COLO668 (cell line): ENCODE measurements at regions not wholly inside any gene's neighbourhood (a gene's known extent, or its start where the extent isn't known, plus 50 kb on each side); places are given as distances from the start of the nearest gene placed in this dataset.
"Not testable (repeated sequence)": the region's sequence is repeated elsewhere in the genome, so short reads cannot be mapped to it uniquely, and the experiment has no call there.

Experiments
- DNase-seq: peaks from one replicate; lab custom pipeline; 2025; ENCODE audit not compliant: unreplicated experiment; lab: John Stamatoyannopoulos, UW

DNA sequence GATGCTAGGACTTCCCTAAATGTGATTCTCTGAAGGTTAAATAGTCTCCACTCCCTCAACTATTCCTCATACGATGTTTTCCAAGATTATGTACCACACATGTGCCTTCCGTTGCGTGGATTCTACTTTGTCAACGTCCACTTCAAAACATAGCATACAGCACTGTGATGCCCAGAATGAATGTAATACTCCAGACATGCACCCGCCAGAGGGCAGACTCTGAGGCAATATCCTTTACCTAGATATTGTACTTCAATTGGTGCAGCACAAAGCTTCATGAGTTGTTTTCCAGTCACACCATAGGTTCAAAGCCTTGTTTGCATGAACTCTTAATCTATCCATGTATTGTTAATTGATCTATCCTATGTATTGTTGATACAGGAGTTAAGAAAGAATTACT is 201.0 kb upstream of the NABP1 start:
- no peak for DNase-seq

DNA sequence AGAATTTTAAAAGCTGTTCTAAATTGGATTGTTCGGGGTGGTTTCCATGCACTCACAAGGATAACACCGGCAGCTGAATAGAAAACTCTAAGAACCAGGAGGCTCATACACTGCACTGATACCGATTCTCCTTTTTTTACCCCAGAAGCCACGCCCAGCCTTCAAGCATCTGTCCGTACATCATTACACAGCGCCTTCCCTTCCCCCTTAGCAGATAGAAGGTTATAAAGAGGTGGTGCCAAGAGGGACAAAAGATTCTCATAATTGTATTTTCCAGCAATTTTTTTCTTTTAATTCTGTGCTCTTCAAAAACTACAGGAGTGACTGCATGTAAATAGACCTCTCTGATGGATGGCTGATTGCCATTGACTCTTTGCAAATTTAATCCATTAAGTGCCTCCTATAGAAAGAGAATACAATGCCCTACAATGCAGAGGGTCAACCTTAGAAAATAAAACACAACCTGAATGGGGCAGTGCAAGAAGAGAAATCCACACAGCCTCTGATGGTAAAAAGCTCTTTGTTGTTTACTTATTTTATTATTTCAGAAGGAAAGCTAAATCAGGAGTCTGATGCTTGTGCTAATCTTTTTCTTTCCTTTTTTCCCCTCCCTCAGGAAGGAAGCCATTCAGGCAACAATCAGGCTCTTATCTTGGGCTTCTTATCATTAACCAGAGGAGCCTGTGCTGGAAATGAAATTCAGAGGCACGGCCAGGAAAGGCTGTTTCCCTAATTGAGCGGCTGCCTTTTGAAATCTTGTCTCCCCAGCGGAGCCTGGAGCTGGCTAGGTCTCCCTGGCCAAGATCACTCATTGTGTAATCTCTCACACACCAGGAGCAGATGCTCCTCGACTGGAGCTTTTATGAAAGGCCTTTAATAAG is 198.9 kb upstream of the NABP1 start:
- no peak for DNase-seq

DNA sequence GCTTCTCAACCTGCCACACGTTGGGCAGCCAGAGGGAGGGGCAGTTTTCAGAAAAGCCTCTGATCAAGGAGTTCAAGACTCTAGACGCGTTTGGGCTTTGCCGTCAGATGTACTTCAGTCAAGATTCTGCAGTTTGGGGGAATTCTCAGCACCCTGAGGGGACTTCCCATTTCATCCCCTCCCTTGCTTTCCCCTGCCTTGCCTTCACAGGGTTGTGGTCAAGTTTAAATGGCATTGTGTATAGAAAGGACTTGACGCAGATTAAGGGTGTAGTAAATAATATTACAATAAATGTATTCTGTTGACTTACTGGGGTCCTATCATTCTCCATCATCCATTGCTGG is 198.3 kb upstream of the NABP1 start:
- no peak for DNase-seq

DNA sequence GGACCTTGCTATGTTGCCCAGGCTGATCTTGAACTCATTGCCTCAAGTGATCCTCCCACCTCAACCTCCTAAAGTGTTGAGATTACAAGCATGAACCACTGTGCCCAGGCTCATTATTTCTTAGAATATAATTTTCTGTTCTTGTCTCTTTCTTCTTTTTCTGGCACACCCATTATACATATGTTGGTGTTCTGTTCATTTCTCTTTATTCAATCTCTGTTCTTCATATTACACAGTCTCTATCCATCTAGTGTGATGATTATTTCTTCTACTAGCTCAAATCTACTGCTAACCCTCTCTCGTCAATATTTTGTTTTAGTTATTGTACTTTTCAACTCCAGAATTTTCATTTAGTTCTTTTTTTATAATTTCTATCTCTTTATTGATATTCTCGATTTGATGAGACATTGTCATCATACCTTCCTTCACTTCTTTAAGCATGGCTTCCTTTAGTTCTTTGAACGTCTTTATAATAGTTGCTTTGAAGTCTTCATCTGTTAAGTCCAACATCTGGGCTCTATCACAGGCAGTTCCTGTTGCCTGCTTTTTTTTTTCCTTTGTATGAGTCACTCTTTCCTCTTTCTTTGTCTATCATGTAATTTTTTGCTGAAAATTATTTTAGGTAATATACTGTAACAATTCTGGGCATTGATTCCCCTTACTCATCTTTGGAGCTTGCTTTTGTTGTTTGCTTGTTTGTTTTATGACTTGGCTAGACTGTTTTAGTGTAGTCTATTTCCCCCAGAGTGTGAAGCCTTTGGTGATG is 196.4 kb upstream of the NABP1 start:
- no peak for DNase-seq

DNA sequence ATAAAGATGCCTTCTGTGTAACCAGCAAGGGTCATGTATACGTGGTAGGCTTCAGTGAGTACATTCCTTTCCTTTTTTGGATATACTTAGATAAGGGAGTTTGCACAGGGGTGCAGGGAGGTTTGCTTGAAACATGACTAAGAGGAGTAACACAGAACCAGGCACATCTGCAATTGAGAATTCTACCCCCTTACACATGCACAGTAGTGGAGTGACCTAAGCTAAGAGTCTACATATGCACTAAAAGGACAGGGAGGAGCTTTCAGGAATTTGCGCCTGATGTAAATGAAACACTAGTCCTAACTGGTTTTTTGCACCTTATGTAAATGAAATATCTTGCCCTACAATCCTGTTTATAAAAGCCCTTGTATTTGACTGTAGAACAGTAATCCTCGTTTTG is 194.8 kb upstream of the NABP1 start:
- DNase-seq = no peak

DNA sequence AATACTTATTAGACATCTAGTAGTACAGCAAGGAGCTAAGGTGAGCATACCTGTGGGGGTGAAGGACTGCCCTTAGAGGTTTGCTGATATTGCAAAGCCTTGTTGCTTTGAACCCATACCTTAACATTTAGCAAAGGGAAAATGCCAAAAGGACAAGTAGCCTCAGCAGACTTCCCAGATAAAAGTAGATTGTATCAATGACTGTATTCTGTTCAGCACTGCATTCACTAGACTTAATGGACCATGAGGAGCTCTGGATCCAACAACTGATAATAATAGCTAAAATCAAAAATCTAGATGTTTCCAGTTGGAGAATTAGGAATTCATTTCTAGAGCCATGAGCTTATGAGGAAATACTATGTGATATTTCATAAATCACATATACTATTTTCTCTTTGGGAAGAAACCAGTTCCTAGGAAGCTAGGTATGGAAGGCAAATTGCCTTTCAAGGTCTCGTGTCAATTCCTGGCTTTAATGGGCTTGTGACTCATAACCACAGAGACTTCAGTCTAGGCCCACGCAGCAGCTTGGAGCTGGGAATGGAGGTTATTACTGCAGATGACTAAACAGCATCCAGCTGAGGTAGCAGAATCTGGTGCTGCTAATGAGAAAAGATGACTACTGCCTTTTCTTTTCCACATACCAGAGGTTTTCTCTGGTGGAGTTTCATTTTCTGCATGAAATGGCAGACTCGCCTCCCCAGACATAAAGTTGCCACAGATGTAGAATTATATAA is 191.2 kb upstream of the NABP1 start:
- no peak for DNase-seq

DNA sequence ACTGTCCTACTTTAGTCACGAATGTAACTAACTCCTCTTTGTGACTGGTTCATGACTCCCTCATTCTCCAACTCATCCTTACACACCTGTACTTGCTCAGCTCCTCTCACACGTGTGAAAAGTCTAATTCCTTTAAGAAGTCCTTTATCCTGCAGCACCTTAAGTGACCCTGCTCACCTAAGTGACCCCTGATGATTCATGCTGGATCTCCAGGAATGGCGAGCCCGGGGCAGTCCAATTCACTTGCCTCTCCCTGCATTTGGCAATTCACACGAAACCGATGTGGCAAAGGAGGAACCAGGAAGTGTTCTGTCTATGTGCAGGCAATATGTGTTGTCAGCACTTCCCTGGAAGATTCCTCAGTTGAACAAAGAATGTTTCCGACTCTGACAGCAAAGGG is 189.8 kb upstream of the NABP1 start:
- DNase-seq = no peak

DNA sequence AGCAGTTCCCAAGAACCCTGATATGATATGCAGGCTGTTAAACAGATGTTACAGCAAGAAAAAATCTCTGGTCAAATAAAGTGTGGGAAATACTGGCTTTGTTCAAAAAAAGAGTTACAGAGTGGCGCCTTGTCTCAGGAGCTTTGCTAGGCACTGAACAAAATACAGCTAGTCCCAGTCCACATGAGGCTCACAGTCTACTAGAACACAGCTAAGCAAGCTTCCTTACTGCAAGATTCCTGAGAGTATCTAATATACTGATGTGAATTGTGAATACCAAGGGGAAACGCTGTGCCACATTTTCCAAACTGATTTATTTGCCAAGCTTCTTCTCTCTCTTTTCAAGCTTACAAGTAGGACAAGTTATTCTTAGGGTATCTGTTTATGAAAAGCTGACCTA is 188.8 kb upstream of the NABP1 start:
- DNase-seq = no peak

DNA sequence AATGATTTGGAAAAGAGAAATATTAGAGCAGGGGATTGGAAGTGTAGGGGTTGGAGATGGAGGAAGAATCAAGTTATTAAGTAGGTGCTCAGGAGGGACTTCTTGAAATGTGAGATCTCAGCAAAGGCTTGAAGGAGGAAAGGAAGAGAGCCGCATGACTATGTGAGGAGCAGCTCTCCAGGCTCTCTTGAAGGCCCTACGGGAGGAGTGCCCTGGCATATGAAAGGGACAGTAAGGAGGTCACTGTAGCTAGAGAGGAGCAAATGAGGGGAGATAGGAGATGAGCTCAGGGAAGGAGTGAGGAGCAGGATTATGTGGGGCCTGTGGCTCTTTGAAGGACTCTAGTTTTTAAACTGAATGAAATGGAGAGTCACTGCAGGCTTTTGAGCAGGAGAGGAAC is 181.1 kb upstream of the NABP1 start:
- DNase-seq = no peak

DNA sequence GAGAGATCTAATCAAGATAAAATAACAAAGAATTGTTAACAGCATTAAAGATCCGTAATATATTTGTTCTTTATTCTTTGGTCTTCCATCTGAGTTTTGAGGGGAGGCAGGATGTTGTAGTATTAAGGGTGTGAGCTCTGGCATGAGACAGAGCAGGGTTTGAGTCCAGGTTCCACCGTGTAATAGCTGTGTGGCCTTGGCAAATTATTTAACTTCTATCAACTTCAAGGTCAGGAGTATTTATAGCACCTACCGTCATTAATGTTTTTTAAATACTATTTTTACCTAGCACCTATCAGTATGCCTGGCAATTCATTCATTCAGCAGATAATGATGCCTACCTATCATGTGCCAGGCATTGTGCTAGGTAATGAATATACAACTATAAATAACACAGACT is 180.1 kb upstream of the NABP1 start:
- no peak for DNase-seq

DNA sequence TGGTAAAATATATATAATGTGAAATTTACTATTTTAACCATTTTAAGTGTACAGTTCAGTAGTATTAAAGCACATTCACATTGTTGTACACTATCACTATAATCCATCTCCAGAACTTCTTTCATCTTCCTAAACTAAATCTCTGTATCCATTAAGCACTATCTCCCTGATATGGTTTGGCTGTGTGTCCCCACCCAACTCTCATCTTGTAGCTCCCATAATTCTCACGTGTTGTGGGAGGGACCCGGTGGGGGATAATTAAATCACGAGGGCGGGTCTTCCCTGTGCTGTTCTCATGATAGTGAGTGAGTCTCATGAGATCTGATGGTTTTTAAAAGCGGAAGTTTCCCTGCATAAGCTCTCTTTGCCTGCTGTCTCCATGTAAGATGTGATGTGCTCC is 178.9 kb upstream of the NABP1 start:
- no peak for DNase-seq

DNA sequence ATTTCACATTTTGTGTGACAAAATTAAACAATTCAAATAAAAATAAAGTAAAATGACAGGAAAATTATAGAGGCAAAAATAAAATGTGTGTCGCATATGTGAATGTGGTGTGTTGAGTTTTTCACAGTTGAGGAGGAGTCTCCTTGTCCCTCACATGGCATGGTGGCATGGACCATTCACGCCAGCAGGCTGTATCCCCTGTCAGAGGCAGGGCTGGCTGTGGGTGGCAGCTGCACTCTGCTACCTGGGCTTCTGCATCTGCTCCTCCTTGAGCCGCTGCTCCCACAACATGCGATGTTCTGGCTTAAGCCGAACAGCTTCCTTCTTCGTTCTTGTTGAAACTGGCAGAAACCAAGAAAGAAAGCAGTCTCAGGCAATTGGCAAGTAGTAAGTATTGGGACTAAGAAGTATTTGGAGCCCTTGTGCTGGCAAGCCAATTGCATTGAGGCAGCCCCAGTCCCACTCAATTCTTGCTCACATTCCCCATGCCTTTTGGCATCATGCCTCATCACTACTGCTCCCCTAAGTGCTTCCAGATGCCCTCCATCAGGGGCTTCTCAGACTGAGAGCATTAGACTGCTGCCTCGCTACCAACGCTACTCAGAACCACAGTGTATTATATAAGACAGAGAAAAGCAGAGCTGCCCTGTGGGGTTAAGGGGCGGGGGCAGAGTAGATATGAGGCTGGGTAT is 177.9 kb upstream of the NABP1 start:
- no peak for DNase-seq

DNA sequence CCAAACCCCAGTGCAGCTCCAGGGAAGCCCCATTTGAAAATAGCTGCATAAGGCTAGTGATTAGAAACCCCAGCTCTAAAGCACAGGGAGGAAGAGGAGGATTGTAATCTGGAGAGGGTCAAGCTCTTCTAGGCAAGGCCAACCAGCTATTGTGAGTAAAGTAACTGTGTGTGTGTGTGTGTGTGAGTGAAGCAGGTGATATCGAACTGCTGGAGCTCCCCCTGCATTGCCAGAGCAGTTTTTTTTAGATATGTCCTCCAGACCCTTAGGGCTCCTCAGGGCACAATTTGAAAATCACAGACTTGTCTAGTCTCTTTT is 177.4 kb upstream of the NABP1 start:
- DNase-seq = no peak

DNA sequence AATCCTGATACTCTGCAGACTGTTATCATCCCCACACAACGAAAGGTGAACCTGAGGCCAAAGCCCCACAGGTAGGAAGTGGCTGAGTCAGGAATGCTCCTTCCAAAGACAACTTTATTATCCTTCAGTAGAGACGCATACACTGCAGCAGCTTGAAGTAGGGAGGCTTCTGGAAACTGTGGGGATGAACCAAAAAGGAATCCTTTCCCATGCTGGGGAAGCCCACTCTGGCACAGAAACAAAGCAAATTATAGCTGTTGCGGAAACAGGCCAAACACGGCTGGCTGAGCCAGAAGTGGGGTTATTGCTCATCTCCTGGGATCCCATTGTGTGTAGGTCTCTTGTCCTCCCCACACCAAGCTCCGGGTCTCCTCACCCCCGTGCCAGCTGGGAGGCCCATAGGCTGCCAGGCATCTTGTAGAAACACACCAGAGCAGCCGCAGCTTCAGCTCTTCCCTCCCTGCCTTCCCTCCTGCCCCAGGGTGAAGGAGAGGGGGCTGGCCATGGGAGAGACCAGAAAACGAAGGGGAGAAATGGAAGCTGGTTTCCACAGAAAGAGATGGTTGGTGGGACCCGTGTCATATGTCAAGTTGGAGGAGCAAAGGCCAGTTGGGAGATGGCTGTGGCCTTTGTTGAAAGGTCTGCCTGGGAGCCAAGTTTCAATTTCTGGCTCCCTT is 176.9 kb upstream of the NABP1 start:
- DNase-seq = no peak

DNA sequence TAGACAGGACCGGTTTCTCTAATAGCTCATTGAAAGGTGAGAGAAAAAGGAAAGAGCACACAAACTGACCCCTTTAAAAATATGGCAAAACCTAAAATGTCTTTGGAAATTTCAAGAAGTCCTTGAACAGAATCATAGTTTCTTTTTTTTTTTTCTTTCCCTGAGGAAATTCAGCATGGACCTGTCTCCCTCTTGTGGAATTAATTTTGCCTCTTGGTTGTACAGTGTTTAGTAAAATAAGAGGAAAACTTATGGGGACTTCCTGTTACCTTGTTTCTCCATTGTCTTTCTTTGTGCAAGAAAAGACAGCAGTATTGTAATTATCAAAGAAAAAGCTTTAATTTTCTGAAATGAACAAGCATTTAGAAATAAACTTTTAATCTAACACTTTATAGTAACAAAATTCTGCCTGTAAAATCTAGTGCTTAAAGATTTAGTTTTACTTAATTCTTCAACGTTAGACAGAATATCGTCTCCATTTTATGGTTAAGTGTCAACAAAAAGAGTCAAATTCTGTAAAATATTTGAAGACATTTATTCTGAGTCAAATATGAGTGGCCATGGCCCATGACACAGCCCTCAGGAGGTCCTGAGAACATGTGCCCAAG is 176.3 kb upstream of the NABP1 start:
- DNase-seq = no peak

DNA sequence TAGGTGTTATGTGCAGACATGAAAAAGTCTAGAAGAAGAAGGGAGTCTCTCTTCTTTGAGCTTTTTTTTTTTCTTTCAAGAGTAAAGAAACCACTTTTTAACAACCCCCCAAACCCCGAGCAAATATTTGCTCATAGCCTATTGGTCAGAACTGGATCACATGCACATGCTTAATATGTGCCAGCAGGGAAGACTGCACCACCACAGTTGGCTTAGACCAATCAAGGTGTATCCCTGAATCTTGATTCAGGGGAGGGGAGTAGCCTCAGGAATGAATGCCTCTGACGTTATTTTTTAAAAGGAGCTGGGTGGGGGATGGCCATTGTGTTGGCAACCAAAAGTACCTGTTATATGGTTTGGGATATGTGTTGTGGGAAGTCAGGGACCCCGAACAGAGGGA is 171.4 kb upstream of the NABP1 start:
- DNase-seq = no peak

DNA sequence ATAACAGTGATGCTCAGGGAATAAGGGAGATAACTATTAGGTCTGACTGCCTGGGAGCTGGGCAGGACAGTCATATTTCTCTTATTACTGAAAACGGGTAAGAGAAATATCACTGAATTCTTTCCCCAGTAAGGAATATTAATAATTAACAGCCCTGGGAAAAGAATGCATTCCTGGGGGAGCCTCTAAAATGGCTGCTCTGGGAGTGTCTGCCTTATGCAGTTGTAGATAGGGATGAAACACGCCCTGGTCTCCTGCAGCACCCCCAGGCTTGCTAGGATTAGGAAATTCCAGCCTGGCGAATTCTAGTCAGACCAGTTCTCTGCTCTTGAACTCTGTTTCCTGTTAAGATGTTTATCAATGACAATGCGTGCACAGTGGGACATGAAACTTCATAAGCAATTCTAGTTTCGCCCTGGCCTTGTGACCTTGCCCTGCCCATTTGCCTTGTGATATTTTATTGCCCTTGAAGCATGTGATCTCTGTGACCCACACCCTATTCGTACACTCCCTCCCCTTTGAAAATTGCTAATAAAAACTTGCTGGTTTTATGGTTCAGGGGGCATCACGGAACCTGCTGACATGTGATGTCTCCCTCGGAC is 170.6 kb upstream of the NABP1 start:
- DNase-seq = not testable (repeated sequence)

DNA sequence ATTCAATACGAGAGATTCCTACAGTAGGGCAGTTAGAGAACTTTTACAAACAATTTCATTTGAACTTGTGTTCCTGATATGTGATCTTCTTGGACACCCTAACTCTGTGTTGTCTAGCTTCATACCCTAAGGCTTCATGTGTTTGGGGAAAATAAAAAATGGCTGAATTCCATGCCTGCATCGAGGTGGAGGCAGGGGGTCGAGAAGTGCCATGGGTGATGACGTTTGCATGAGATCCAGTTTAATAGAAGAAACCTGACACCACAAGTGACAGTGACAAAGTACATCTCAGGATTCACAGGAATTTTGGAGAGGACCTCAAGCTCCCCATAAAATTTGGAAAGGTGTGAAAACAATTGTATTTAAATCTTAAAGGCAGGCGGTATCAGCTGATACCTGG is 169.2 kb upstream of the NABP1 start:
- DNase-seq = no peak

DNA sequence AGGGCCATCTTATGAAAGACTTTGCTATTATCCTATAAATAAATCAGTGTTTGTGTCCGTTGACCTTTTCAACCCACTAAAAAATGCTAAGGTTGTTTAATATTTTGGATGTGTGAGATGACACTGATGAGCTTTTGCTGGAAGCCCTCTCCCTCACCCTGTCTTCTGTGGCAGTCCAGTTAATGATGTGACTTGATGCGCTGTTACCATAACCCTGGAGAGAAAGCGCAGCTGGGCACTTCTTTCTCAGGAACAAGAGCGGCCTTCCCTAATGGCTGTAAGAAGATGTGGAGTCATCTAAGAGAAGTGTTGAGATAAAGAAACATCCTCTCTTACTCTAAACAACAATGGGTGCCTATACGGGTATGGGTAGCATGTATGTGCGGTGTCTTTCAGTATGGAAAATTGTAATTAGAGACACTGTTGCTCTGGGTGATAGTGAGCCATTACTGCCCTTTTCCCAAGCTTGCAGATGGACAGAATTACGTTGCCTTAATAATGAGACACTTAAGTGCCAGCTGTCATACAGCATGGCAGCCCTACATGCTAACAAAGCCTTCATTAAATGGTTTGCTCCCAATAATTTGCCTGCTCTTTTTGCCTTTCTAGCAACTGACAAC is 165.6 kb upstream of the NABP1 start:
- DNase-seq = no peak

DNA sequence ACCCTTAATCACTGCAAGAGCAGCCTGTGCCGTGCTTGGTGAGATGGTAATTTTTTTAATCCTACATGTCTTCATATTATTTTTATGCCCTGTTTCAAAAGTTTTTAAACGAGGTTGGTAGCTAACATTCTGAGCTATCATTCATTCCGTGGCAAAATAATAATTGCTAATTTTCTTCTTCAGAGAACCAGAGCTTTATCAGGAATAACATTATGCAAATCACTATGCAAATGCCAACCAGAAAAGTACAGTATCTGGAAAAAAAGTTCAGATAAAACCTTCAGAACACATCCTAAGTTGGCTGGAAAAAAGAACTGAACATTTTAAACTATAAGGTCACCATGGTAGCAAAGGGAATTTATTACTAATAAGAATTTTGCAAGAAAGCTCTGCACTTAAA is 165.1 kb upstream of the NABP1 start:
- no peak for DNase-seq
